Hepatocyte (in vitro differentiated cells): ENCODE measurements at regions not wholly inside any gene's neighbourhood (a gene's known extent, or its start where the extent isn't known, plus 50 kb on each side); places are given as distances from the start of the nearest gene placed in this dataset.

ENCODE experiments used
- EZH2 ChIP-seq: fragments of 200-600 bp; sonication (generic); IDR thresholded peaks from 2 replicates; pipeline ENCODE4 v1.6.1; 2016; ENCODE audit warnings: antibody characterized with exemption, mild to moderate bottlenecking, borderline replicate concordance
- TF ChIP-seq, protein P1 (sequence below): fragments of 200-600 bp; sonication (generic); IDR thresholded peaks from 2 replicates; pipeline ENCODE4 v1.5.1; 2016; ENCODE audit warnings: antibody characterized with exemption, mild to moderate bottlenecking; ENCODE audit not compliant: poor library complexity

DNA sequence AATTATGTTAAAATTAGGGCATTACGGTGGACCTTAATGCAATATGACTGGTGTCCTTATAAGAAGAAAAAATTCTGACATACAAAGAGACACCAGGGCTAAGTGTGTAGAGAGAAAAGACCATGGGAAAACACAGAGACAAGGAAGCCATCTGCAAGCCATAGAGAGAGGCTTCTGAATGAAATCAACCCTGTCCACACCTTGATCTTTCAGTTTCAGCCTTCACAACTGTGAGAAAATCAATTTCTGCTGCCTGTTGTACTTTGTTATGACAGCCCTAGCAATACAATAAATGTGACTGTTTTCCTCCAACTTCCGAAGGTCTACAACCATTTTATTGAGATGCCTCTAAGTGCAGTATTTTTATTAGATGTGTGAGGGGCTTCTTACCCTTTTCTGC lies 1407.2 kb downstream of the MRPL39 start:
- TF ChIP-seq, protein P1, sequence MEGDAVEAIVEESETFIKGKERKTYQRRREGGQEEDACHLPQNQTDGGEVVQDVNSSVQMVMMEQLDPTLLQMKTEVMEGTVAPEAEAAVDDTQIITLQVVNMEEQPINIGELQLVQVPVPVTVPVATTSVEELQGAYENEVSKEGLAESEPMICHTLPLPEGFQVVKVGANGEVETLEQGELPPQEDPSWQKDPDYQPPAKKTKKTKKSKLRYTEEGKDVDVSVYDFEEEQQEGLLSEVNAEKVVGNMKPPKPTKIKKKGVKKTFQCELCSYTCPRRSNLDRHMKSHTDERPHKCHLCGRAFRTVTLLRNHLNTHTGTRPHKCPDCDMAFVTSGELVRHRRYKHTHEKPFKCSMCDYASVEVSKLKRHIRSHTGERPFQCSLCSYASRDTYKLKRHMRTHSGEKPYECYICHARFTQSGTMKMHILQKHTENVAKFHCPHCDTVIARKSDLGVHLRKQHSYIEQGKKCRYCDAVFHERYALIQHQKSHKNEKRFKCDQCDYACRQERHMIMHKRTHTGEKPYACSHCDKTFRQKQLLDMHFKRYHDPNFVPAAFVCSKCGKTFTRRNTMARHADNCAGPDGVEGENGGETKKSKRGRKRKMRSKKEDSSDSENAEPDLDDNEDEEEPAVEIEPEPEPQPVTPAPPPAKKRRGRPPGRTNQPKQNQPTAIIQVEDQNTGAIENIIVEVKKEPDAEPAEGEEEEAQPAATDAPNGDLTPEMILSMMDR, result no peak
- TF ChIP-seq EZH2, result no peak
